ENCODE measurements at regions not wholly inside any gene's neighbourhood (a gene's known extent, or its start where the extent isn't known, plus 50 kb on each side); places are given as distances from the start of the nearest gene placed in this dataset.
"Not testable (repeated sequence)": the region's sequence is repeated elsewhere in the genome, so short reads cannot be mapped to it uniquely, and the experiment has no call there.

DNA sequence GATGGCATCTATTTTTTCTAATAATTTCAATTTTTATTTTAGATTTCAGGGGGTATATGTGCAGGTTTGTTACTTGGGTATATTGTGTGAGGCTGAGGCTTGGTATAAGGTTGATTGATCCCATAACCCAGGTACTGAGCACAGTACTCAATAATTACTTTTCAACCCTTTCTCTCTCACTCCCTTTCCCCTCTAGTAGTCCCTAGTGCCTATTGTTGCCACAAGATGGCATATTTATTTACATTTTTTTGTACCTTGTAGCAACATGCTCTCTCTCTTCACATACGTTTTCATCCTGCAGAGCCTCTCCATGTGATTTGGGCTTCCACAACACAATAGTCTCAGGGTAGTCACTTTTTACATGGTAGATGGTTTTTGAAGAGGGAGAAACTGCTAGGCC is 172.0 kb downstream of the ATOH1 start:
- DNase-seq = no peak
- intact Hi-C loops (cut with DNase I) = no loop called here

DNA sequence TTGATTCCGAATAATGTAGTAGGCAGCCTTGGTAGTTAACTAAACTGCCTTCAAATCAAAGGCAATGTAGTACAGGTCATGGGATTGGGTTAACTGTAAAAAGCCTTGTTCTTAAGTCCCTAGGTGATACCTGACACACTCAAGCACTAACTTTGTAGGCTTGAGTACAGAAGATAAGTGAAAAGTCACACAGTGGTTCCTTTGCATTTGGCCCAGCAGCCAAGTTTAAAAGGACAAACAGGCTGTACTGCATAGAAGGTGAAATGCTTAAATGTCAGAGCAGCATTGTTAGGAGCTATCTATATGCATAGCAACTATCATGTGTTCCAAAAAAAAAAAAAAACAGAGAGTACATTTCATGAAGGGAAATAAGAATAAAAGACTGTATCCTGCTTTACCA is 178.4 kb downstream of the ATOH1 start:
- DNase-seq = no peak
- intact Hi-C loops (cut with DNase I) = no loop called here

DNA sequence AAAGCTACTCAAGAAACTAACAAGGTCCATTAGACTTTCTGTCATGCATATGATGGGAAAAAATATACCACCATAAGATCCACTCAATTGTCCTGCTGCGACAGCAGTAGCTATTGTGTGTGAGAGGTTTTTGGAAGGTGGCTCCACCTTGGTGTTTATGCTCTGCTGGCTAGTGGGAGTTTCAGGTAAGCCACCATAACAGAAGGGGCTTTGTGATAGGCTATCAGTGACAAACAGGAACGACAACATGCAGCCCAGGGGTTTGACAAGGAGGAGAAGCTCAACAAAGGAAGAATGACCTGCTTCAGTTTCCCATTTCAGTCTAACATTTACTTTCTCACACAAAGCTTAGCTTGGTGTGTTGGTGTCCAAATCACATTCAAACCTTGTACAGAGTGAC is 182.6 kb downstream of the ATOH1 start:
- intact Hi-C loops (cut with DNase I) = no loop called here
- no peak for DNase-seq

DNA sequence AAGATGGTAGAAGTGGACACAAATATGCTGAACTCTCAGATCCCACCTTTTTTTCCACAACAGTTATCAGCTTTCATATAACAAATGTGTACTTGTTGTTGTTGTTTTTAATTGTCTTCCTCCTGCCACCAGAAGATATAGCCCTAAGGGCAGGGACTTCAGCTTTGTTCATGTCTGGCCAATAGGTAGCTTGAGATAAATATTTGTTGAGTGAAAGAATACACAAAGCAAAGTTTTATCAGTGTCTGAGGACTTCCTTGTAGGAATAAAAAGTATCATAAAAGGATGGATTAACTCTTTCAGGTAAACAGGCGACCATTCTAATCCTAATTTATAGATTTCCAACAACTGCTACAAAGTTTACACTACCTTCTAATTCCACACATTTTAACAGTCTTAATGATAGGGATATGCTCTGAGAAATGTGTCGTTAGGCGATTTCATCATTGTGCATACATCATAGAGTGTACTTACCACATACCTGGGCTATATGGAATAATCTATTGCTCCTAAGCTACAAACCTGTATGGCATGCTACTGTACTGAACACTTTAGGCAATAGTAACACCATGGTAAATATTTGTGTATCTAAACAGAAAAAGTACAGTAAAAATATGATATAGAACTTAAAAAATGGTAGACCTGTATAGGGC is 186.1 kb downstream of the ATOH1 start:
- intact Hi-C loops (cut with DNase I) = no loop called here
- DNase-seq = no peak

DNA sequence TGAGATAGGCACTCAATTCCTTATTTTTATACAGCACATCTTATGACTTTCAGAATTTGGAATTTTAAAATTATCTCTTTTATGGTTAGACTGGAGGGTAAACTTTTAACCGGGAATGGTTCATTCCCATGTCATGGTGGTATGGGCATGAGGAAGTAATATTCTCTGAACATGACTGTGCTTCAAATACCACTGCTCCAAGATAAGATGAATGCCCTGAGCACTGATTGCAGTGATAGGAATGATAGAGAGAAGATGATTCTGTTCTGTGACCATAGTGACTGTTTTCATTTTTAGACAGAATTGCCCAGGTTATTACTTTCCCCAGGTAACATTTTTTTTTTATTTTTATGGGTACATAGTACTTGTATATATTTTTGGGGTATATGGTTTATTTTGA is 187.4 kb downstream of the ATOH1 start:
- intact Hi-C loops (cut with DNase I) = no loop called here
- no peak for DNase-seq

DNA sequence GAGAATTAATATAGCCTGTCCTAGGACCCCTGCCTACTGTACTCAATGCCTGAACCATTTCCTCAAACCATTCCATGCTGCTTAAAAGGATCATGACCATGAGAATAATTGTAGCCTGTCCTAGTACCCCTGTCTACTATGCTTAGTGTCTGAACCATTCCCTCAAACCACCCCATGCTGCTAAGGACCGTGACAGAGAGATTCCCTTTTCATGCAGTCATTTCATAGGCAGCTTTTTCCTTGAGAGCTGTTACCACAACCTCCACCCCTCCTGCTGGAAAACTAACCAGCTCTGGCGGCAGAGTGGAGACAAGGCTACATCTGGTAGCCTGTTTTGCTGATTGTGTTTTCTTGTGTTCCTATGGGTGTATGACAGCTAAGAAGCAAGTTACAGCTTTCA is 174.9 kb upstream of the SMARCAD1 start:
- intact Hi-C loops (cut with DNase I) = no loop called here
- no peak for DNase-seq

DNA sequence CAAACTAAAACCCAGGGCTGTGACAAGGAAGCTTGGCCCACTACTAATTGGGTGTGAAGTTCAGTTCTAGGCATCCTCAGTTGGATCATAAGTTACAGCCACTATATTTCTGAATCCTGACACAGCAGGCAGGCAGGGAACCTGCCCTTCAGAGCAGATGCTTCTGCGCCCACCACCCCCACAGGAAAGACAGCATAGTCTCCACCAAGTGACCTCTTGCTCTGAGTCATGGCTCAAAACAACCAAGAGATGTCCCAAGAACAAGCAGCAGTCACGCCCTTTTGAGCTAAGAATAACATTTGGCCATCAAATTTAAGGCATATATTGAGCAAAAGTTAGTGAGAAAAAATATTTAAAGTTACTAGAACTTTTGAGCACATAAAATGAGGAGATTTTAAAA is 170.7 kb upstream of the SMARCAD1 start:
- intact Hi-C loops (cut with DNase I) = no loop called here
- no peak for DNase-seq

DNA sequence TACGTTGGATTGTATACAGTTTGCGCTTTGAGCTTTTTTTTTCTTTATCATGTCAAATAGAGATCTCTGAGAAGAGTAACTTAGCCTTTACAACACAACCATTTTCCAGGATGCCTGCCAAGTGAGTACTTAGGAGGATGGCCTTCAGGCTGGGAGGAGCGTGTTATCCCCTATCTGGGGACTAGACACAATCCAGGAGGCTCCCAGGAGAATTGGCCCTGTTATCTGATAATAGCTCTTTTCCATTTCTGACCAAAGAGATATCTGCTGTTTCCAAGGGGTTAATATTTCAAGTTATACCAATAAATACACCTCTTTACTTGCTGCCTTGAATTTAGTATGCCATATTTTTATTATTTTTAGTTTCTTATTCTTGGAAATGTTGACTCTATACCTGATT is 169.5 kb upstream of the SMARCAD1 start:
- no peak for DNase-seq
- intact Hi-C loops (cut with DNase I) = no loop called here

DNA sequence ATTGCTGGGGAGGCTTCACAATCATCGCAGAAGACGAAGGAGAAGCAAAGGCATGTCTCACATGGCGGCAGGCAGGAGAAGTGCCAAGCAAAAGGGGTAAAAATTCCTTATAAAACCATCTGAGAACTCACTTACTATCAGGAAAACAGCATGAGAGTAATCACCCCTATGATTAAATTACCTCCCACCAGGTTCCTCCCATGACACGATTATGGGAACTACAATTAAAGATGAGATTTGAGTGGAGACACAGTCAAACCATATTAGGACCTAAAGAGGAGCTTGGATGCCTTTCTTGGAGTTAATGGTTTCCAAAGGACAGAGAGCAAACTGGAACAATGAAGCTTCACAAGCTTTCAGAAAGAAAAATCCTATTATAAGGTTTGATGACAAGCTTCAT is 168.4 kb upstream of the SMARCAD1 start:
- DNase-seq = no peak
- intact Hi-C loops (cut with DNase I) = no loop called here

DNA sequence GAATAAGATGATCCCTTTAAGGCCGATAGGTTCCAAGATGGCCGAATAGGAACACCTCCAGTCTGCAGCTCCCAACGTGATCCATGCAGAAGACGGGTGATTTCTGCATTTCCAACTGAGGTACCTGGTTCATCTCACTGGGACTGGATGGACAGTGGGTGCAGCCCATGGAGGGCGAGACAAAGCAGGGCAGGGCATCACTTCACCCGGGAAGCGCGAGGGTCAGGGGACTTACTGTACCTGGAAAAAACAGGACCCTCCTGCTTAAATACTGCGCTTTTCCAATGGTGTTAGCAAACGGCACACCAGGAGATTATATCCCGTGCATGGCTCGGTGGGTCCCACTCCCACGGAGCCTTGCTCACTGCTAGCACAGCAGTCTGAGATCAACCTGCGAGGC is 163.2 kb upstream of the SMARCAD1 start:
- intact Hi-C loops (cut with DNase I); DNase-seq: not testable (repeated sequence)

DNA sequence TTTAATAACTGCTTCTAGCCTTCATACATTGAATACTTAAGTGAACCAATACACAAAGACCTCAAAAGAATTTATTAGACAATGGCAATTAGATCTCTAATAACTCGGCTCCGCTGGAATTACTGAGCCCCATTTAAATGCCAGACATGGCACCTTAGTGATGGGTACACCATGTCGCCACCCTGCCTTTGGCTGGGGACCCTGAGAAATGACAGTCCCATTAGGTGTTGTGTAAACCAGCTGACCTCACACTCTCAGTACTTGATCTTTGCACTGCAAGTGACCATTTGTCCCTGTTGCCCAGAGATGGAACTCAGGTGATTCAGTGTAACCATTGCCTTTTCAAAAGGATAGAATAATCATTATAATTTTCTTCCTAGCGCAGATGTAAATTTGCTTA is 144.6 kb upstream of the SMARCAD1 start:
- intact Hi-C loops (cut with DNase I) = no loop called here
- no peak for DNase-seq

DNA sequence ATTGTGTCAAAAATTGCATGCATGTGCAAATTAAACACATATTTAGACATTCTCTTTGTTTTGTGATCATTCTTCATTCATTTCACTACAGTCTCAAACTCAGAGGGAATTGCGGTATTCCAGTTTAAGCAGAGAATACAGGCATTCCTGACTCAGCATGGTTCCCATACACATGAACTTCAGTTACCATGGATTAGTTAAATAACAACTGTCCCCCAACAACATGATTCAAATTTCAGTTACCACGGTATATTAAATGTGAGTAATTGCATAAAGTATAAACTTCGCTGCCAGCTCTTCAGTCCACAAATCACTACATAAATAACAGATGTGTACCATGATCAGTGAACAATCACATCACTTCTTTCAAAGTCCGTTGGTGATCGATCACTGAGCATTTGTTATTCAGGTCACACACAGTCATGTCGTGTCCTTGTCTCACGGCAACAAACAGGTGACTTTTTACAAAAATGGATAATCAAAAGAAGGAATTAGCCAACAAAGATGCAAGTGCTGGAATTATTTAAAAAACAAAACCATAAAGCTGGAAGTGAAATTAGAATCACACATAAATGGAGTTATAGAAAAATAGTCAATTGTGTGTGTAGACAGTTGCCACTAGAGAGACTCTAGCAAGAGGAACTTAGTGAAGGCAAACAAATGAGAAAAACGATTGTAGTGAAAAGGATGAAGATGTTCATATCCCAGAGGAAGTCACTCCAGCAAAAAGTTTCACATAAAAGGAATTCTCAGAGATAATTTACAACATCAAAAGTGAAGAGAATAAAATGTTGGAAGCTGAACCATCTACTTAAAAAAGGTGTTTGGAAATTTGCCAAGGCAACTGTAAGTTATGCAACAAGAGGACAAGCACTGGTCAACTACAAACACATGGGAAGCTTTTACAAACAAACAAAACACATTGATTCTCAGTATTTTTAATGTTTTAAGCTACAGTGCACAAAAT is 138.6 kb upstream of the SMARCAD1 start:
- intact Hi-C loops (cut with DNase I) = no loop called here
- no peak for DNase-seq

DNA sequence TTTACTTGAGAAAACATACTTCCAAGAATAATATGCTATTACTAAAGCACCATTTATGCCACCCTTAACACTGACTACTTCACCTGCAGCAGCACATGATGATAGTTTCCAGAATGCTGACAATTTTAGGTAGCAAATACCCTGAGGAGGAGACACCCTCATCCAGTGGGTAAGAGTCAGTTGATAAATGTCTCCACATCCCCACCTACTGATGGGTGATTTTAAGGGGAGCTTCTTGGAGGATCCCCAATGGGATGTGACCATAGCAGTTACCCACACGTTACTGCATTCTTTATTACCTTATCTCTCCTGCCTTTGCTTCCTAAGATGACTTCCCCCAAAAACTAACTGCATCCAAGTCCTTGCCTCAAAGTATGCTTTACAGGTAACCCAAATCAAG is 131.2 kb upstream of the SMARCAD1 start:
- no peak for DNase-seq
- intact Hi-C loops (cut with DNase I) = no loop called here

DNA sequence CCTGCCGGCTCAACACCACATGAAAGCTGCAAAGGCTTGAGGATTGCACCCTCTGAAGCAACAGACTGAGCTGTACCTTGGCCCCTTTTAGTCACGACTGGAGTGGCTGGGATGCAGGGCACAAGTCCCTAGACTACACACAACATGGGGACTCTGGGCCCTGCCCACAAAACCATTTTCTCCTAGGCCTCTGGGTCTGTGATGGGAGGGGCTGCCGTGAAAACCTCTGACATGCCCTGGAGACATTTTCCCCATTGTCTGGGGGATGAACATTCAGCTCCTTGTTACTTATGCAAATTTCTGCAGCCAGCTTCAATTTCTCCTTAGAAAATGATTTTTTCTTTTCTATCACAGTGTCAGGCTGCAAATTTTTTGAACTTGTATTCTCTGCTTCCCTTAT is 123.5 kb upstream of the SMARCAD1 start:
- intact Hi-C loops (cut with DNase I) = no loop called here
- DNase-seq = no peak

DNA sequence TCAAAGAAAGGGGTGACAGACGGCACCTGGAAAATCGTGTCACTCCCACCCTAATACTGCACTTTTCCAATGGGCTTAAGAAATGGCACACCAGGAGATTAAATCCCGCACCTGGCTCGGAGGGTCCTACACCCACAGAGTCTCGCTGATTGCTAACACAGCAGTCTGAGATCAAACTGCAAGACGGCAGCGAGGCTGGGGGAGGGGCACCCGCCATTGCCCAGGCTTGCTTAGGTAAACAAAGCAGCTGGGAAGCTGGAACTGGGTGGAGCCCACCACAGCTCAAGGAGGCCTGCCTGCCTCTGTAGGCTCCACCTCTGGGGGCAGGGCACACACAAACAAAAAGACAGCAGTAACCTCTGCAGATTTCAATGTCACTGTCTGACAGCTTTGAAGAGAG is 108.5 kb upstream of the SMARCAD1 start:
- intact Hi-C loops (cut with DNase I) = not testable (repeated sequence)

DNA sequence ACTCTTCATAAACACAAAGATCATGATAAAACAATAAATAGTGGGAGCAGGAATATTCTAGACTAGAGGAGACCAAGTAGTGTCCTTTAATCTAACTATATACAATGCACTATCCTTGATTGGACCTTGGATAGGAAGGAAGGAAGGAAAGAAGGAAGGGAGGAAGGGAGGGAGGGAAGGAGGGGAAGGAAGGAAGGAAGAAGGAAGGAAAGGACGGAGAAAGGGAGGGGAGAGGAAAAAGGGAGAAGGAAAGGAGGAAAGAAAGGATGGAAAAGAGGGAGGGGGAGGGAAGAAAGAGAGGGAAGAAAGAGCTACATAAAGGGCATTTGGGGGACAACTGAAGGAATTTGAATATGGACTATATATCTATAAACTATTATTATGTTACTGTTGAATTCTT is 95.0 kb upstream of the SMARCAD1 start:
- no peak for DNase-seq
- intact Hi-C loops (cut with DNase I) = no loop called here

More for the DNA sequence above, 108.5 kb upstream of the SMARCAD1 start:
- not testable (repeated sequence) for DNase-seq

DNA sequence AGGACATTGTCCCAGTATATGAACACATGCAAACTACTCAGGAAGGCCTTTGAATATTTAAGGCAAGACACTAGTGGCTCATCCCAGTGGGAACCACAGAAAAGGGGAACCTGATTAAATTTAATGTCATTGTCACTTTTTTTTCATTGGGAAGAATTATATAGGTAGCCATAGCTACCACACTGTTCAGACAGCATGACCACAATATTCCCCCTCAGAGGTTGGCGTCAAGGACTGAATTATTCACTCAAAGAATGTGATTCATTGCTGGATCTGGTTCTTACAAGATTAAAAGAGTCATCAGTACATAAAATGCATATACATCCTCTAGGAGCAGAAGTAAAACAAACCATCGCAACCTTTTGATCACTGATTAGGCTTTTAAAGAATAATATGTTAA is 92.0 kb upstream of the SMARCAD1 start:
- no peak for DNase-seq
- intact Hi-C loops (cut with DNase I) = no loop called here

DNA sequence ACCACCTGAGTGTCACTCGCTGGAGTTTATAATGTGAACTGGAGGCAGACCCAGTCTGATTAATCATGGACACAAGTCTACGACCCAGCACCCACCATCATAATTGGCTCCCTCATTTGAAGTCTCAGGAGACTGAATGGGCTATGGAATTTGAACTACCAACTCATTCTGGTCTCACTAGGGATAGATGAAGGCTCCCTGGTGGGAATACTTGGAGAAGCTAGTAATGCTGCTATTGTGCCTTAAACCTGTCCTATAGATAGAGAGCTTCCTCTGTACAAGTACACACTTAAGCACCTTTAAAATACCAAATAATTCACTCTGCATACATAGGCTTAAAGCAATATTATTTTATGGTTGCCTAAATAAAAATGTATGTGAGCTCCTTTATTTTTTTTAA is 90.8 kb upstream of the SMARCAD1 start:
- DNase-seq = no peak
- intact Hi-C loops (cut with DNase I) = no loop called here

DNA sequence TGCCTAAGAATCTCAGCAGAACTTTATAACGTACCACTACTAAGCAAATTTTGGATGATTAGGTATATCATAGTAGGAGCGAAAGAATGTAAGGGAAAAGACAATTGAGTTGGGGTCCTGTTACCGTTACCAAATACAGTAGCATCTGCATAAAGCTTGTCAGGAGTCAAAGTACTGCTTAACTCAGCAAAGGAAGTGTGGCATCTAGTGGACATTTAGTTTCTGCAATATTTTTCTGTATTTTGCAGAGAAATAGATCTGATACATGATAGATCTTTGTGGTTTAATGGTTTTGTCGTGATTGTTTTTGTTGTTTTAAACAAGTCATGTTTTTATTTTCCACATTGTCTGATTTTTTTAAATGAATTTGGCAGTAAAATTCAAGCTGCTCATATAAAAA is 81.0 kb upstream of the SMARCAD1 start:
- intact Hi-C loops (cut with DNase I) = no loop called here
- DNase-seq = no peak

DNA sequence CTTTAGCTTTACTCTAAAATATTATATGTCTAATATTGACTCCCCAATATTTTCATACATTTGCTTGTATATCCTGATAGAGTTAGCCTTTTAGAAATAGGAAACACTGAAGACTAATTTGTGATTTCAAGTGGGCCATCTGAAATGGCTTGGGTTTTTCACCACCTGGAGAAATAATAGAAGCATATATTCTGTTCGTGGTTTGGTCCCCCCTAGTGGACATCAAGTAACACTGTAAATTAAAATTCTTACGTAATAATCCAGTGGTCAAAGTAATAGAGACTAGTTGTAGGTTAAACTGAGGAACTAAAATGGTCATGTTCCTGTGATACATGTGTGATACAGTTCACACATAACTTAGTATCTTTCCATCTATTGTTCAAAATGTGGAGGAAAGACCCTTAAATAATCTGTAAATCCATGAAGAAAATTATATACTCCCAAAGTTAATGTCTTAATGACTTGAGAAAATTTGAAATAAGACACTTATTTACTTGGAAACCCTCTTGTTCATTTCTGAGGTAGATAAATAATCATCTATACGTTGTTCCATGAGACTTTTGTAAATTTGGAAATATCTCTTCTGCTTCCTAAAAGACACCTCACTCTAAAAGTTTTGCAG is 79.8 kb upstream of the SMARCAD1 start:
- no peak for DNase-seq
- intact Hi-C loops (cut with DNase I) = no loop called here
